Anterior cingulate cortex (tissue), 58 donors: ENCODE measurements at regions not wholly inside any gene's neighbourhood (a gene's known extent, or its start where the extent isn't known, plus 50 kb on each side); places are given as distances from the start of the nearest gene placed in this dataset.
"Not testable (repeated sequence)": the region's sequence is repeated elsewhere in the genome, so short reads cannot be mapped to it uniquely, and the experiment has no call there.

Experiments used
- DNase-seq, 58 donors: peaks; one replicate each; lab custom pipeline; 2025; lab: John Stamatoyannopoulos, UW

DNA sequence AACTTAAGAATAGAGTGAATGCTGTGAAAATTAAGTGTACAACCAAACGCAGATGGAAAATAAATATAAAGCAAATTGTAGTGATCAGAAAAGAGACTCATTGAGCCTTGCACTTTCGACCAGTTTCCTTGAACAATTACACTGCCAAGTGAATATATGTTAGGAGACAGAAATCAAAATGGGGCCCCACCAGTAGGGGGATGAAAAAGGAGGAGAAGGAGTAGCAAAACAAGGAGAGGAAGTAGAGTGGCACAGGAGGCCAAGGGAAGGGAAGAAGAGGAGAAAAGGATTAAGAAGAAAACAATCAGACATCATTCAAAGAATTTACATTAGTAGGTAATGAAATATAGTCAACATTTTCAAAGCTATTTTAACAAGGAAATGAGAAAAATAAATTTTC is 1770.6 kb downstream of the PLA2G4A start:
- DNase-seq = no peak

- DNase-seq = no peak
Measured at GRCh38 chr1:188611432-188611831, 1782.7 kb downstream of the PLA2G4A start.

DNA sequence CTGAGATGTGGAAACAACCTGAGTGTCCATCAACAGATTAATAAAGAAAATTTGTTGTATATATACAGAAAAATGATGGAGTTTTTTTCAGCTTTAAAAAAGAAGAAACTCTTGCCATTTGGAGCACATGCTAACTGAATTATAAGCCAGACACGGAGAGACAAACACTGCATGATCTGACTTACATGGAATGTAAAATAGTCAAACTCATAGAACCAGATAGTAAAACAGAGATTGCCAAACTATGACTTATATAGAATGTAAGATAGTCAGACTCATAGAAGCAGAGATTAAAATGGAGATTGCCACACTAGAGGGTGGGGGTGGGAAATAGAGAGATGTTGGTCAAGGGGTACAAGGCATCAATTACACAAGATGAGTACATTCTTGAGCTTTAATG is 1786.6 kb downstream of the PLA2G4A start:
- DNase-seq = no peak

DNA sequence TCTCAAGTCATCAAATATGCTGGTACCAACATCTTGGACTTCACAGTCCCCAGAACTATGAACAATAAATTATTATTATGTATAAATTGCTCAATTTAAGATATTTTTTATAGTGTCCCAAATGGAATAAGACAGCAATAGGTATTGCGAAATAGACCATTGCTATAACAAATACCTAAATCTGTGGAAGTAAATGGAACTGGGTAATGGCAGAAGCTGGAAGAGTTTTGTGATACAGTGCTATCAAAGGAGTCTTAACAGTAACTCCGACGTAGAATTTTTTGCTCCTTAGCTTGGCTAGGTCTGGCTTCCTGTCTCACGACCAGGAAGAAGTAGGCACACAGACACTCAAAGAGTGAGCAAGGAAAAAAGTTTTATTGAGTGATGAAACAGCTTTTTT is 1791.5 kb downstream of the PLA2G4A start:
- no peak for DNase-seq

DNA sequence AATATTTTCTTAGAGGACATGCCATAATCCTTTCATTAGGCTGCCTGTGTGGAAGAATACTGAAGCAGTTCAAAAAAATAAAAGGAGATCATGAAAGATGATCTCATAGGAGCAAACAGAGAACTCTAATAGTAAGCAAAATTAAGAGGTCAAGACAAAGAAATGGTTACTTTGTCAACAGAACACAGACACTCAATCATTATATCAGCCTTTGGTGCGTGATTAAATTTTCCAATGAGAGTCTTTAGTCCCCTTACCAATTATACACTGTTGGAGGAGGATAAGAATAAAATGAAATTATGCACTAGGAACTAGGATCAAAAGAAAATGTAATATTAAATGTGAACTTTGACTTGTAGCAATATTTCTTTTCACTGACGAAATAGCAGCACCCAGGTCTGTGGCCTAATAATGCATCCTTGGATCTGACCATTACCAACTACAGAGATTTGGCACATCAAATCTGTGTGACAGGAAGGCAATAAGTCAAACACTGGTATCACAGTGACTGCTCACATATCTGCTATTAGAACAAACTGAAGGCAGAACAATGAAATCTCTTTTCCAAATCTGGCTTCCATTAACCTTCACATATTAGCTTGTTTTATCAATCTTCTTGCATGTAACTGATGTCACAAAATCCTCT is 1812.9 kb downstream of the PLA2G4A start:
- no peak for DNase-seq

GRCh38 chr1:188642704-188643103 is 1814.0 kb downstream of the PLA2G4A start:
- no peak for DNase-seq

- no peak for DNase-seq
Measured at GRCh38 chr1:188652678-188653077, 1823.9 kb downstream of the PLA2G4A start.

- DNase-seq = not testable (repeated sequence)
Measured at GRCh38 chr1:188655966-188656365, 1821.7 kb downstream of the BRINP3 start.

DNA sequence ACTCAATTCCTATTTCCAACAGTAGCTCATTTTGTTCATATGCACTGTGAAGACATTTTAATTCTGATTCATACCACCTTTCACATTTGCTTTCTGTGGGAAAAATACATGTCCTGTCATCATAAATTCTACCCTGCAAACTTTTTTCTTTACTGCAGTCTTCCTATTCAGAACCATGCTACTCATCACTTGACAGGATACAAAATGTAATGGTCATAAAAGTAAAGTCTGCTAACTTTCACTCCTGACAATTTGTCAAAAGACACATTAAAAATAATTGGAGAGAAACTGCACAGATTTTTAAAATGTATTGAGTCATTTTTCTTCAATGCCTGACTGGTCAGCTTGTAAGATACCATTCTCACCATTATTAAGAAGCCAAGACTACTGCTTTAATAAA is 1817.1 kb downstream of the BRINP3 start:
- DNase-seq = no peak

DNA sequence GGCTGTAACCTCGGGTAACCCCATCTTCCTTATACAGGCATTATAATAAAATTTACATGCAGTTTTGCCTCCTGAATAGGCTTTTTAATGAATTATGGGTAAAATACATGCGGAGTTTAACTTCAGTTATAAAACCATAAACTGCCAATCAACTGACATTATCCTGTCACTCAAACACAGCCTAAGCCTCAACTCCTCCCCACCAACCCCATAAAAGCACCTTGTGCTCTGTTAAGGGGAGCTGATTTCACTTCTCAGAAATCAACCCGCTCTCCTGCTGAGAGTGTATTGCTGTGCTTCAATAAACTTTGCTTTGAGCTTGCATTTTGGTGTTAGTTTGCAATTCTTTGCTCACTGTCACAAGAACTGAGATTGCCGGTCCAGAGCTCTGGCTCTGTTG is 1812.2 kb downstream of the BRINP3 start:
- DNase-seq = no peak

DNA sequence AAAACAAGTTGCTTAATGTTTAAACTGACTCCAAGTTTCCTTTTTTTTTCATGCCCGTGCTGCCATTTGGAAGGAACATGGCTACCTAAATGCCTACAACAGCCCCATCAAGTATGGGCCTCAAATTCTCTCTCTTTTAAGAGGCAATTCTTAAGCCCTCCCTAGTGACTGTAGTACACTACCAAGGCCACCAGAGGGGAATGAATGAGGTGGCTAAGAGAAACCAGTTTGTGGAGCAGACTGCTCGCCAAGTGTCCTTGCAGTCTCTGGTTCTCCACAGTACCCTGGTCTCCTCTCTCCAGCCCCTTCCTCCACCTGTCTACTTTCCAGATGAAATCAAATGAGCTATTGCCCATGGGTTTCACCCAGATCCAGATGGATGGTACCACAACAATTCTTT is 1809.6 kb downstream of the BRINP3 start:
- no peak for DNase-seq

DNA sequence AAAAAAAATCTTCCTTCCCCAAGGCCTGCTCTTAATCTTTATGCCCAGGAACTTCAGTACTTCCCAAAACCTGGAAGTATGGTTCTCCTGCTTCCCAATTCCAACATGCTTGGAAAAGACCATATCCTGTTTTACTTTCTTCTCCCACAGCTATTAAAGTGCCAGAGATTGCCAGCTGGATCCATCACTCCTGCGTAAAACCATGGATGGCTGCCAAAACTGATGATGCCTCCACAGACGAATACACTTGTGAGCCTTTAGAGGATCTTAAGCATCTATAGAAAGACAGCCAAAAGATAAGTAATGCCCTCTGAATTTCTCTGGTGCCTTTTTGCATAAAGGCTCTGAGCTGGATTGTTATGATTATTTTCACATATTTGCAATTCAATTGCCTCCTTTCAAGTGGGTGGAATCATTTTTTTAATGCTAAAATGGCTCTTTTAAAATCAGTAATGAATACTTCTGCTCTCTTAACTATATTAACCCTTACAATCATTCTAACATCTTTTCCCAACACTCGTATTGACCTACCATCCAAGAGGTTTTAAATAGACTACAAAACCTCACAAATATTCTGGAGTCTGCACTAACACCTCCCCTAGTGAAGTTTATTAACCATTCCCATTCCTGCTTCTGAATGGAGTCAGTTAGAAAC is 1807.8 kb downstream of the BRINP3 start:
- DNase-seq = peak in 3 of 58 donors; percentile 1 to 2 (median 1)

- DNase-seq = no peak
Measured at GRCh38 chr1:188670837-188671236, 1806.8 kb downstream of the BRINP3 start.

- no peak for DNase-seq
Measured at GRCh38 chr1:188672153-188672552, 1805.5 kb downstream of the BRINP3 start.

- DNase-seq = peak in 1 of 58 donors; percentile 3
Measured at GRCh38 chr1:188689542-188689941, 1788.1 kb downstream of the BRINP3 start.

GRCh38 chr1:188700116-188700515 is 1777.5 kb downstream of the BRINP3 start:
- DNase-seq = no peak

GRCh38 chr1:188706742-188707141 is 1770.9 kb downstream of the BRINP3 start:
- DNase-seq = no peak

DNA sequence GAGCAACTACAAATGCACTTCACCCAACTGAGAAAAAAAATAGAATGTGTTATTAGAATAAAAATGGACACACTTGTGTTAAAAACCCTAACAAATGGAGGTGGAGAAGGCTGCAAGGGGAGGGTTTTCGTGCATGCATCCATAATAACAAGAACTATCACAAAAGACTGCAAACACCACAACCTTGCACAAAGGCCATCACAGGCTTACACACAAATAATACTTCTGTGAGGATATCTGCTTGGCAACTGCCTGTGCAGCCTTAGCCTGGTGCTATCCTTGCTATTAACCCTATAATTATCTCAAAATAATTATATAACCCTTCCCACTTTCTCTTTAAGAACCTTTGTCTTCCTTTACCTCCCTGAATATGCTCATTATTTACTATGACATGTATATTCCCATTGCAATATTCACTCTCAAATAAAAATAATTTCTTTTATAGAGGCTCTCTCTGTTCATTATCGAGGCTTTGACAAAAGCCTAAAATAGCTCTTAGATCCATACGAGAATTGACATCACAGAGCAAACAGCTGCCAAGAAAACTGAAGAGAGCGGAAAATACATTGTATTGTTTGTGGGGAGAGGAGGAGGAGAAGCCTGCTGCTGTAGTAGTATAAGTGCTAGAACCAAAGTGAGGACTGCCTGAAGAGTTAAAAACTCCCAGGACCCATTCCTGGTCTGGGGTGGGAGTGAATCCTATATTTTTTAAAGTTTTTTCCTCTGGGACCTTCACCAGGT is 1768.7 kb downstream of the BRINP3 start:
- DNase-seq = no peak

DNA sequence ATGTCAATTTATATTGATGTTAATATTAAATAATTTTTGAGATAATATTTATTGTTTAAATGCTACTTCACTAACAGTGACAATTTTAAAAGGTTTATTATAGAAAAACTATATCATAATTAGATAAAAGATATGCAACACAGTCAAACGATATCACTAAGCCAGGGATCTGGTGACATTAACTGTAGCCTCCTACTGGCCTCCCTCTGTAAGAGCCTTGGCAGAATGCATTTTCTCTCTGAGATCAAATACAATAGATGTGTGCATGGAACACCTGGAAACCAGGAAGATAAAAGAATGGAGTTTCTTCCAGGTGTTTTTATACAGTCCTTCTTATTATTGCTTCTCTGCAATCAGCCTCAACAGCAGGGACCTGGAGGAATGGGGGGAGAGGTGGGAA is 1762.1 kb downstream of the BRINP3 start:
- DNase-seq = no peak

- no peak for DNase-seq
Measured at GRCh38 chr1:188719735-188720134, 1757.9 kb downstream of the BRINP3 start.

GRCh38 chr1:188723332-188724020 is 1754.2 kb downstream of the BRINP3 start:
- DNase-seq = no peak
